ENCODE measurements at regions not wholly inside any gene's neighbourhood (a gene's known extent, or its start where the extent isn't known, plus 50 kb on each side); places are given as distances from the start of the nearest gene placed in this dataset.

DNA sequence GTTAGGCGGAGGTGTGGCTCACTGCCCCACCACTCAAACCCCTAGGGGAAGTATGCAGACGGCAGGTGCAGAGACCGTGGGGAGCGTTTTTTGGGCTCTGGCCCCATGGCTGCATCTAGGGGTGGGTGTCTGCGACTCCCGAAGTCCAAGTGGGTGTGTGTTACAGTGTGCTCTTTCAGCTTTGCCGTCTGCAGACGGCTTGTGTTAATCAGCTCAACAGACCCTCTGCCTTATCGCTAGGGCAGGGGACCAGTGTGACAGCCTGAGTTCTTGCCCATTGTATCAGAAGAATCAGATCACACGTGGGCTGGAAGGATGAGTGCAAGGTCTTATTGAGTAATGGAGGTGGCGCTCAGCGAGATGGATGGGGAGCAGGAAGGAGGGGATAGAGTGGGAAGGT lies 162.8 kb downstream of the ENC1 start:
- Histone ChIP-seq H2AFZ (ENCODE audit: low read depth, low read length) (no peak overlapping the region), H3K27me3 (ENCODE audit: insufficient read depth, low read length, poor library complexity) (peaks cover 7% of the 10 kb centered on the region), H3K79me2 (ENCODE audit: insufficient read depth, low read length) (no peaks in the 10 kb centered on the region), H4K20me1 (ENCODE audit: insufficient read depth, low read length) (no peaks in the 10 kb centered on the region), H3K4me3 (ENCODE audit: low read depth in 1 of 2, low read length in 2 of 2) (no peak overlapping the region), H3K4me1 (ENCODE audit: insufficient read depth, low read length) (no peaks in the 10 kb centered on the region), H3K4me2 (ENCODE audit: insufficient read depth, low read length) (no peak overlapping the region), H3K9ac (ENCODE audit: low read depth, low read length) (no peak overlapping the region), H3K9me3 (ENCODE audit: insufficient read depth, low read length, severe bottlenecking) (no peaks in the 10 kb centered on the region), H3K36me3 (ENCODE audit: insufficient read depth, low read length) (no peaks in the 10 kb centered on the region), H3K27ac (ENCODE audit: low read length) (no peak overlapping the region)
- DNase-seq, result no peak
- ATAC-seq (ENCODE audit: insufficient read depth, low read depth), result no peak
- TF ChIP-seq, protein P1, sequence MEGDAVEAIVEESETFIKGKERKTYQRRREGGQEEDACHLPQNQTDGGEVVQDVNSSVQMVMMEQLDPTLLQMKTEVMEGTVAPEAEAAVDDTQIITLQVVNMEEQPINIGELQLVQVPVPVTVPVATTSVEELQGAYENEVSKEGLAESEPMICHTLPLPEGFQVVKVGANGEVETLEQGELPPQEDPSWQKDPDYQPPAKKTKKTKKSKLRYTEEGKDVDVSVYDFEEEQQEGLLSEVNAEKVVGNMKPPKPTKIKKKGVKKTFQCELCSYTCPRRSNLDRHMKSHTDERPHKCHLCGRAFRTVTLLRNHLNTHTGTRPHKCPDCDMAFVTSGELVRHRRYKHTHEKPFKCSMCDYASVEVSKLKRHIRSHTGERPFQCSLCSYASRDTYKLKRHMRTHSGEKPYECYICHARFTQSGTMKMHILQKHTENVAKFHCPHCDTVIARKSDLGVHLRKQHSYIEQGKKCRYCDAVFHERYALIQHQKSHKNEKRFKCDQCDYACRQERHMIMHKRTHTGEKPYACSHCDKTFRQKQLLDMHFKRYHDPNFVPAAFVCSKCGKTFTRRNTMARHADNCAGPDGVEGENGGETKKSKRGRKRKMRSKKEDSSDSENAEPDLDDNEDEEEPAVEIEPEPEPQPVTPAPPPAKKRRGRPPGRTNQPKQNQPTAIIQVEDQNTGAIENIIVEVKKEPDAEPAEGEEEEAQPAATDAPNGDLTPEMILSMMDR (IDR thresholded peaks at IDR 0.05; ENCODE audit: borderline replicate concordance, extremely low read depth, low read length, poor library complexity, severe bottlenecking), result no peak
- TF ChIP-seq EZH2 (IDR thresholded peaks at IDR 0.05; ENCODE audit: borderline replicate concordance, low read depth, low read length, severe bottlenecking), result no peak

DNA sequence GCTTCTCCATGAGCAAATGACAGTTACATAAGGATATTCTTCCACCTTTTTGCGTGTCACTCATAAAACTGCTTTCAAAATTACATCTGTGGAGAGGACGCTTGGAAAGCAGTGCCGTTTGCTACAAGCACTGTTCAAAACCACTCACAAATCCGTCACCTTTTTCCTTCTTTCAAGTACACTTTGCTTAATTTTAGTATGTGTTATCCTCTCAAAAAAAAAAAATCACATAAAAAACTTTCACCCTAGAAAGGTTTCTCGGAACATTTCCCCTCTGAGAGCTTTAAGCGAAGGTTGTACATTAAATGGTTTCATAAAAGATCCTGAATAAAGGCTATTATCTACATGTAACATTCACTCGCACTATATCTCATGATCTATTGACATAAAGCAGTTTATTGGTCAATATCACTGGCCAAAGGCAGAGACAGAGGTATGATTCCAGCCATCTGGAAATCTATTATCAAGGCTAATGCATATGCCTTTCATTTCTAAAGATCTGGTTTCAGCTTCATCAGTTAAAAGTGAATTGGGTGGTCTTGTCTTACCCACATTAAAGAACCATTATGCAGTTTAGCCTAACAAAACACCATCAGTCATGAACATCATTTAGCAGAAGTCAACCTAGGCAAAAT lies 163.6 kb downstream of the ENC1 start:
- Histone ChIP-seq H3K4me3 (ENCODE audit: low read depth in 1 of 2, low read length in 2 of 2) (no peak overlapping the region), H3K27ac (ENCODE audit: low read length) (no peak overlapping the region), H2AFZ (ENCODE audit: low read depth, low read length) (no peak overlapping the region), H3K9ac (ENCODE audit: low read depth, low read length) (no peak overlapping the region), H4K20me1 (ENCODE audit: insufficient read depth, low read length) (no peaks in the 10 kb centered on the region), H3K79me2 (ENCODE audit: insufficient read depth, low read length) (no peaks in the 10 kb centered on the region), H3K9me3 (ENCODE audit: insufficient read depth, low read length, severe bottlenecking) (no peaks in the 10 kb centered on the region), H3K4me1 (ENCODE audit: insufficient read depth, low read length) (no peaks in the 10 kb centered on the region), H3K27me3 (ENCODE audit: insufficient read depth, low read length, poor library complexity) (peaks cover 7% of the 10 kb centered on the region), H3K36me3 (ENCODE audit: insufficient read depth, low read length) (no peaks in the 10 kb centered on the region), H3K4me2 (ENCODE audit: insufficient read depth, low read length) (no peak overlapping the region)
- ATAC-seq (ENCODE audit: insufficient read depth, low read depth) (no peak), DNase-seq (no peak)
- TF ChIP-seq, protein P1 (IDR thresholded peaks at IDR 0.05; ENCODE audit: borderline replicate concordance, extremely low read depth, low read length, poor library complexity, severe bottlenecking), result no peak
- TF ChIP-seq EZH2 (IDR thresholded peaks at IDR 0.05; ENCODE audit: borderline replicate concordance, low read depth, low read length, severe bottlenecking), result no peak

DNA sequence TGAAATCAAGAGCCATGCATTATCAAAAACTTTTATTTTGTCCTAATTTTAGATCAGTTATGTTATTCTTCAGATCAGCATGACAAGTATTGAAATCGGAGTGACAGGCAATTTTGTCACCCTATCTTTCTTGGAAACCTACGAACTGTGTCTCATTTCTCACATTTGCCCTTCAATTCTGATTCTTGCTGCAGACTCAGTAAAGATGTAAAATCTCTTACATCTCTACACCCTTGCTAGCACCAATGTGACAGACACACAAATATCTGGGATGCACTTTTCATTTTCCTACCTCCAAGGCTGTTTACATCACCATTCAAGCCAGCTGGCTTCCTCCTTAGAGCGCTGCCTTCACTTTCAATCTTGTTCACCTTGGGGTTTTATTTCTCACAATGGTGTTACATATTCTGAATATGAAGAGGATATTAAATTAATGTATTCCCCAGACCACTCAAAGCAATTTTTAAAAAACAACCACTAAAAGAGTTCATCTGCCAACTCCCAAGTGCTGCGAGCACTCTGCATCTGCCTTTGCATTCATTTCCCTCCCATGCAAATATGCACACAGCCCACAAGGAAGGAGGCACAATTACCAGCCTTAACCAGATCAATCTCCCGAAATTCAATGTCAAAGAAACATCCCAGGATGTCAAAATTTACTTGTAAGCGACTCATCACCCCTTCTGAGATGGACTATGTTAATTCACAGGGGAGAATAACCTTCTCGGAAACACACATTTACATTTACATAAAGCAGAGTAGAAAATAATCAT lies 164.3 kb downstream of the ENC1 start:
- TF ChIP-seq, protein P1 (IDR thresholded peaks at IDR 0.05; ENCODE audit: borderline replicate concordance, extremely low read depth, low read length, poor library complexity, severe bottlenecking), result no peak
- no peak for TF ChIP-seq EZH2 (IDR thresholded peaks at IDR 0.05; ENCODE audit: borderline replicate concordance, low read depth, low read length, severe bottlenecking)
- Histone ChIP-seq H2AFZ (ENCODE audit: low read depth, low read length) (no peak overlapping the region), H3K27ac (ENCODE audit: low read length) (no peak overlapping the region), H3K27me3 (ENCODE audit: insufficient read depth, low read length, poor library complexity) (peaks cover 7% of the 10 kb centered on the region), H3K9me3 (ENCODE audit: insufficient read depth, low read length, severe bottlenecking) (no peaks in the 10 kb centered on the region), H3K4me1 (ENCODE audit: insufficient read depth, low read length) (no peaks in the 10 kb centered on the region), H3K9ac (ENCODE audit: low read depth, low read length) (no peak overlapping the region), H3K4me2 (ENCODE audit: insufficient read depth, low read length) (no peak overlapping the region), H3K36me3 (ENCODE audit: insufficient read depth, low read length) (no peaks in the 10 kb centered on the region), H4K20me1 (ENCODE audit: insufficient read depth, low read length) (no peaks in the 10 kb centered on the region), H3K79me2 (ENCODE audit: insufficient read depth, low read length) (no peaks in the 10 kb centered on the region), H3K4me3 (ENCODE audit: low read depth in 1 of 2, low read length in 2 of 2) (no peak overlapping the region)
- ATAC-seq (ENCODE audit: insufficient read depth, low read depth) (no peak), DNase-seq (no peak)
